AG10803 (cell line): ENCODE measurements at regions not wholly inside any gene's neighbourhood (a gene's known extent, or its start where the extent isn't known, plus 50 kb on each side); places are given as distances from the start of the nearest gene placed in this dataset.
A peak's percentile ranks its signal among the peaks of the same experiment; 100 is the strongest.

Experiments used
- DNase-seq: peaks from one replicate; pipeline ENCODE4 v3.0.0; 2010; ENCODE audit warnings: low read depth
- H3K4me3 ChIP-seq: 2 replicates; pipeline ENCODE4 v1.5.1; 2011; ENCODE audit warnings: mild to moderate bottlenecking, low read length, control low read depth
- CTCF ChIP-seq: conservative IDR thresholded peaks from 2 replicates; pipeline ENCODE4 v1.5.1; 2011; ENCODE audit warnings: mild to moderate bottlenecking, low read length, control low read depth, inconsistent platforms

- no peak for TF ChIP-seq CTCF
- peak; percentile 73 for DNase-seq
- no peak overlapping the region for H3K4me3 ChIP-seq
Measured at GRCh38 chr15:81511138-81511537, 137.1 kb upstream of the TMC3 start.

GRCh38 chr15:81507831-81508230 lies 133.8 kb upstream of the TMC3 start:
- no peak for DNase-seq
- TF ChIP-seq CTCF: no peak
- no peak overlapping the region for H3K4me3 ChIP-seq

- no peak for TF ChIP-seq CTCF
- no peak overlapping the region for H3K4me3 ChIP-seq
- DNase-seq: no peak
Measured at GRCh38 chr15:81506936-81507335, 132.9 kb upstream of the TMC3 start.

GRCh38 chr15:81506071-81506470 lies 132.1 kb upstream of the TMC3 start:
- no peak overlapping the region for H3K4me3 ChIP-seq
- DNase-seq: no peak
- no peak for TF ChIP-seq CTCF

- DNase-seq: no peak
- no peak overlapping the region for H3K4me3 ChIP-seq
- no peak for TF ChIP-seq CTCF
Measured at GRCh38 chr15:81504170-81504905, 130.3 kb upstream of the TMC3 start.

- H3K4me3 ChIP-seq: no peak overlapping the region
- DNase-seq: no peak
- TF ChIP-seq CTCF: no peak
Measured at GRCh38 chr15:81502439-81502838, 128.4 kb upstream of the TMC3 start.

- DNase-seq: no peak
- TF ChIP-seq CTCF: no peak
- H3K4me3 ChIP-seq: no peak overlapping the region
Measured at GRCh38 chr15:81500081-81500480, 126.1 kb upstream of the TMC3 start.
